ENCODE measurements at regions not wholly inside any gene's neighbourhood (a gene's known extent, or its start where the extent isn't known, plus 50 kb on each side); places are given as distances from the start of the nearest gene placed in this dataset.
"Not testable (repeated sequence)": the region's sequence is repeated elsewhere in the genome, so short reads cannot be mapped to it uniquely, and the experiment has no call there.

DNA sequence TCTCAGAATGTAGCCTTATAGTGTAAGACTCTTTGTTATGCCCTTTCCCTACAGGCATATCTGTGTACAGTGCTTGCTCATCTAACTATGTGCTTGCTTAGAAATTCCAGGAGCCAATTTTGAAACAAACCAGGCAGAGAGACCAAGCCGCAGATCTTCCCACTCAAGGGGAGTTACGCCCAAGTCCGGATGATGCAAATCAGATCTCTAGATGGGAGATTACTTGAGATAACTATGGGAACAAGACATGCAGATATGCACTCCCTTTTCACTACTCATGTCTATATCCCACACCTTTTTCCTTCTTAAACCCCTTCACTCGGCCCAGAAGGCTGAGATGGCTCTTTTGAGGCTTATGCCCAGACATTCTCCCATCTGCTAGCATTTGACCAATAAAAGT is 1496.5 kb downstream of the SPATA31A7 start:
- H3K9me1 ChIP-seq (ENCODE audit: insufficient read depth, low read length); DNase-seq; H2AK9ac ChIP-seq (replicated peaks; ENCODE audit: low read depth, low read length, poor library complexity); H2BK20ac ChIP-seq (ENCODE audit: low read depth, low read length); H3K4me3 ChIP-seq (ENCODE audit: insufficient read depth, low read depth, low read length); H3K23ac ChIP-seq (ENCODE audit: low read depth, low read length); H2BK5ac ChIP-seq (ENCODE audit: low read depth, low read length, poor library complexity, severe bottlenecking); H3K4me2 ChIP-seq (ENCODE audit: low read depth, low read length); H2BK15ac ChIP-seq (ENCODE audit: low read depth, low read length); H2AK5ac ChIP-seq (ENCODE audit: low read depth, low read length); H3K79me1 ChIP-seq (ENCODE audit: low read depth in 1 of 2, low read length in 2 of 2); H2BK120ac ChIP-seq (ENCODE audit: low read depth, low read length); POLR2A ChIA-PET (ENCODE audit: unreplicated experiment); H2AFZ ChIP-seq (replicated peaks; ENCODE audit: low read length, poor library complexity); H3K27ac ChIP-seq (ENCODE audit: insufficient read depth, low read length); H3K4ac ChIP-seq (ENCODE audit: low read depth, low read length); ATAC-seq (ENCODE audit: low read depth); in situ Hi-C loops (cut with MboI; ENCODE audit: low sequenced_read_pairs); H3K36me3 ChIP-seq (ENCODE audit: control insufficient read depth, insufficient read depth, low read length); H3K18ac ChIP-seq (ENCODE audit: low read depth, low read length); BruUV-seq (replicated peaks); H4K5ac ChIP-seq (ENCODE audit: low read depth, low read length); H3K14ac ChIP-seq (replicated peaks; ENCODE audit: low read depth, low read length); H4K91ac ChIP-seq (ENCODE audit: insufficient read depth, low read depth, low read length); H3K9me3 ChIP-seq (ENCODE audit: control insufficient read depth, insufficient read depth, low read length); CTCF ChIA-PET; H3K56ac ChIP-seq (ENCODE audit: extremely low read depth, insufficient read depth, low read length); H3K4me1 ChIP-seq (ENCODE audit: control insufficient read depth, insufficient read depth, low read length); H4K8ac ChIP-seq (ENCODE audit: low read depth in 2 of 2, low read length in 2 of 2); H4K20me1 ChIP-seq (ENCODE audit: insufficient read depth, low read length); H3K27me3 ChIP-seq (ENCODE audit: control insufficient read depth, insufficient read depth, low read length); dilution Hi-C loops (cut with HindIII; ENCODE audit: low sequenced_read_pairs, unreplicated experiment); intact Hi-C loops (cut with micrococcal nuclease); H3K9ac ChIP-seq (ENCODE audit: low read depth, low read length): not testable (repeated sequence)
- no CpG with 5 or more reads among the region's 4 CpGs for WGBS, 2 experiments (ENCODE audit: extremely low coverage in 2 of 2, insufficient read length in 1 of 2)

DNA sequence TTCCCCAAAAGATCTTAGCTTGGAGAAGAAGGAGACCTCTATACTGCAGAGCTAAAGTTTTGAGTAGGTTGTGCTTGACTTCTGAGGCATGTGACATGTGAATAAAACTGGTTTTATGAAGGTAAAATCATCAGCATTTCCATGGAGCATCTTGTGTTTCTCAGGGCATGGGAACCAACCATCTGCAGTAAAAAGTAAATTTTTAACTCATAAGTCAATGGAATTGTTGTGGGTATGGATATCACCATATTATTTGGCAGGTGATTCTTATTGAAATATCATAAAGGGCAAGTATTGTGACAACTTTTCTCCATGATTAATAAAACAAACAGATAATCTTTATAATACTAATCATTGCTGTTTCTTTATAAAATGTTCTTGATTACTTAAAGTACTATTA is 1503.2 kb downstream of the SPATA31A7 start:
- H3K9ac ChIP-seq (ENCODE audit: low read depth, low read length); H3K4ac ChIP-seq (ENCODE audit: low read depth, low read length); intact Hi-C loops (cut with micrococcal nuclease); H3K79me1 ChIP-seq (ENCODE audit: low read depth in 1 of 2, low read length in 2 of 2); in situ Hi-C loops (cut with MboI; ENCODE audit: low sequenced_read_pairs); H3K18ac ChIP-seq (ENCODE audit: low read depth, low read length); H3K23ac ChIP-seq (ENCODE audit: low read depth, low read length); H2BK120ac ChIP-seq (ENCODE audit: low read depth, low read length); CTCF ChIA-PET; H4K5ac ChIP-seq (ENCODE audit: low read depth, low read length); H3K4me3 ChIP-seq (ENCODE audit: insufficient read depth, low read depth, low read length); H3K9me3 ChIP-seq (ENCODE audit: control insufficient read depth, insufficient read depth, low read length); dilution Hi-C loops (cut with HindIII; ENCODE audit: low sequenced_read_pairs, unreplicated experiment); H4K8ac ChIP-seq (ENCODE audit: low read depth in 2 of 2, low read length in 2 of 2); H2BK5ac ChIP-seq (ENCODE audit: low read depth, low read length, poor library complexity, severe bottlenecking); H3K4me1 ChIP-seq (ENCODE audit: control insufficient read depth, insufficient read depth, low read length); POLR2A ChIA-PET (ENCODE audit: unreplicated experiment); BruUV-seq (replicated peaks); H2AK9ac ChIP-seq (replicated peaks; ENCODE audit: low read depth, low read length, poor library complexity); H3K36me3 ChIP-seq (ENCODE audit: control insufficient read depth, insufficient read depth, low read length); H3K9me1 ChIP-seq (ENCODE audit: insufficient read depth, low read length); H2BK20ac ChIP-seq (ENCODE audit: low read depth, low read length); H2AFZ ChIP-seq (replicated peaks; ENCODE audit: low read length, poor library complexity); H2BK15ac ChIP-seq (ENCODE audit: low read depth, low read length); H2AK5ac ChIP-seq (ENCODE audit: low read depth, low read length); DNase-seq; H3K27ac ChIP-seq (ENCODE audit: insufficient read depth, low read length); H3K14ac ChIP-seq (replicated peaks; ENCODE audit: low read depth, low read length); ATAC-seq (ENCODE audit: low read depth); H3K56ac ChIP-seq (ENCODE audit: extremely low read depth, insufficient read depth, low read length); H4K20me1 ChIP-seq (ENCODE audit: insufficient read depth, low read length); H4K91ac ChIP-seq (ENCODE audit: insufficient read depth, low read depth, low read length); H3K4me2 ChIP-seq (ENCODE audit: low read depth, low read length); H3K27me3 ChIP-seq (ENCODE audit: control insufficient read depth, insufficient read depth, low read length): not testable (repeated sequence)

Data from IMR-90 (cell line).